WTC11 (cell line): ENCODE measurements at regions not wholly inside any gene's neighbourhood (a gene's known extent, or its start where the extent isn't known, plus 50 kb on each side); places are given as distances from the start of the nearest gene placed in this dataset.

Experiments
- ATAC-seq: fragments of 200-7000 bp; cut with Tn5 transposase; 2 replicates; pipeline ENCODE4 v1.10.0; 2021; ENCODE audit warnings: mild to moderate bottlenecking, moderate library complexity
- CTCF ChIA-PET: fragments of 300-600 bp; sonication (Branson Sonifier 250); formaldehyde crosslinking; loops from one replicate; lab custom pipeline; 2021; ENCODE audit warnings: antibody characterized with exemption; lab: Charles Lee
- POLR2A ChIA-PET: fragments of 350-600 bp; sonication (Branson Sonifier 250); formaldehyde crosslinking; loops from one replicate; lab custom pipeline; 2021; ENCODE audit warnings: antibody characterized with exemption; lab: Charles Lee
- DNase-seq: peaks from one replicate; pipeline ENCODE4 v3.0.0; 2021; ENCODE audit warnings: low spot score
- H3K27ac Mint-ChIP-seq: 2 replicates; pipeline ENCODE4 v1.8.0; 2021; ENCODE audit warnings: mixed read lengths
- H3K27me3 Mint-ChIP-seq: 2 replicates; pipeline ENCODE4 v1.8.0; 2021; ENCODE audit warnings: low read depth, mild to moderate bottlenecking, moderate library complexity, mixed read lengths
- H3K36me3 Mint-ChIP-seq: 2 replicates; pipeline ENCODE4 v1.8.0; 2021; ENCODE audit warnings: mixed read lengths
- H3K4me1 Mint-ChIP-seq: 2 replicates; pipeline ENCODE4 v1.8.0; 2022; ENCODE audit warnings: mixed read lengths
- H3K4me3 Mint-ChIP-seq: 2 replicates; pipeline ENCODE4 v1.8.0; 2021; ENCODE audit warnings: mild to moderate bottlenecking, moderate library complexity, mixed read lengths
- H3K9me3 Mint-ChIP-seq: 2 replicates; pipeline ENCODE4 v1.8.0; 2021; ENCODE audit warnings: mixed read lengths
- CREB1 ChIP-seq: sonication (generic); formaldehyde crosslinking; IDR thresholded peaks from 2 replicates; pipeline ENCODE4 v1.8.0; 2023; ENCODE audit warnings: mild to moderate bottlenecking, missing genetic modification reagents
- FOXK1 ChIP-seq: sonication (generic); formaldehyde crosslinking; IDR thresholded peaks from 2 replicates; pipeline ENCODE4 v1.8.0; 2022; ENCODE audit warnings: mild to moderate bottlenecking, moderate library complexity, missing genetic modification reagents
- FOXP1 ChIP-seq: sonication (generic); formaldehyde crosslinking; IDR thresholded peaks from 2 replicates; pipeline ENCODE4 v1.8.0; 2022; ENCODE audit warnings: missing genetic modification reagents, mild to moderate bottlenecking, moderate library complexity, borderline replicate concordance
- GTF2I ChIP-seq: fragments of 250-450 bp; sonication (Bioruptor Pico); conservative IDR thresholded peaks from 2 replicates; pipeline ENCODE4 v1.4.0; 2021; ENCODE audit warnings: mild to moderate bottlenecking
- HMGA2 ChIP-seq: fragments of 250-450 bp; sonication (Bioruptor Pico); IDR thresholded peaks from 2 replicates; pipeline ENCODE4 v1.4.0; 2021; ENCODE audit warnings: mild to moderate bottlenecking, moderate library complexity
- IRF2 ChIP-seq: sonication (generic); formaldehyde crosslinking; IDR thresholded peaks from 2 replicates; pipeline ENCODE4 v1.8.0; 2022; ENCODE audit warnings: low read depth, missing genetic modification reagents, borderline replicate concordance
- KAT7 ChIP-seq: sonication (generic); formaldehyde crosslinking; IDR thresholded peaks from 2 replicates; pipeline ENCODE4 v1.8.1; 2023; ENCODE audit warnings: missing genetic modification reagents, mild to moderate bottlenecking, borderline replicate concordance
- NFATC4 ChIP-seq: fragments of 250-450 bp; sonication (Bioruptor Pico); IDR thresholded peaks from 2 replicates; pipeline ENCODE4 v1.9.0; 2021; ENCODE audit warnings: mild to moderate bottlenecking
- RELA ChIP-seq: sonication (generic); formaldehyde crosslinking; IDR thresholded peaks from 2 replicates; pipeline ENCODE4 v1.8.1; 2022; ENCODE audit warnings: missing genetic modification reagents, mild to moderate bottlenecking, borderline replicate concordance
- RORB ChIP-seq: fragments of 250-450 bp; sonication (Bioruptor Pico); IDR thresholded peaks from 2 replicates; pipeline ENCODE4 v1.9.0; 2021; ENCODE audit warnings: mild to moderate bottlenecking
- TEAD1 ChIP-seq: sonication (generic); formaldehyde crosslinking; IDR thresholded peaks from 2 replicates; pipeline ENCODE4 v1.8.0; 2022; ENCODE audit warnings: mild to moderate bottlenecking, missing genetic modification reagents
- ZBTB21 ChIP-seq: sonication (generic); formaldehyde crosslinking; IDR thresholded peaks from 2 replicates; pipeline ENCODE4 v1.8.1; 2023; ENCODE audit warnings: mild to moderate bottlenecking, missing genetic modification reagents, borderline replicate concordance
- ZNF121 ChIP-seq: sonication (generic); formaldehyde crosslinking; IDR thresholded peaks from 2 replicates; pipeline ENCODE4 v1.8.0; 2023; ENCODE audit warnings: missing genetic modification reagents
- ZNF138 ChIP-seq: sonication (generic); formaldehyde crosslinking; conservative IDR thresholded peaks from 2 replicates; pipeline ENCODE4 v1.8.1; 2022; ENCODE audit warnings: mild to moderate bottlenecking, moderate library complexity, missing genetic modification reagents
- ZNF219 ChIP-seq: sonication (generic); formaldehyde crosslinking; IDR thresholded peaks from 2 replicates; pipeline ENCODE4 v1.8.0; 2023; ENCODE audit warnings: missing genetic modification reagents, mild to moderate bottlenecking, borderline replicate concordance
- ZNF232 ChIP-seq: sonication (generic); formaldehyde crosslinking; IDR thresholded peaks from 2 replicates; pipeline ENCODE4 v1.8.0; 2022; ENCODE audit warnings: mild to moderate bottlenecking, missing genetic modification reagents
- ZNF317 ChIP-seq: sonication (generic); formaldehyde crosslinking; IDR thresholded peaks from 2 replicates; pipeline ENCODE4 v1.8.1; 2023; ENCODE audit warnings: low read depth, mild to moderate bottlenecking, moderate library complexity, missing genetic modification reagents, borderline replicate concordance
- ZNF416 ChIP-seq: fragments of 250-450 bp; sonication (Bioruptor Pico); IDR thresholded peaks from 2 replicates; pipeline ENCODE4 v1.9.0; 2021; ENCODE audit warnings: mild to moderate bottlenecking, inconsistent platforms
- ZNF423 ChIP-seq: fragments of 250-450 bp; sonication (Bioruptor Pico); IDR thresholded peaks from 2 replicates; pipeline ENCODE4 v2.1.2; 2022; ENCODE audit warnings: mild to moderate bottlenecking, moderate library complexity
- TF ChIP-seq, protein P1 (sequence below): sonication (generic); formaldehyde crosslinking; IDR thresholded peaks from 2 replicates; pipeline ENCODE4 v1.8.1; 2023; ENCODE audit warnings: mild to moderate bottlenecking, missing genetic modification reagents, moderate library complexity
- TF ChIP-seq, protein P2 (sequence below): sonication (generic); formaldehyde crosslinking; IDR thresholded peaks from 2 replicates; pipeline ENCODE4 v1.8.0; 2023; ENCODE audit warnings: mild to moderate bottlenecking, missing genetic modification reagents
- TF ChIP-seq, protein P3 (sequence below): sonication (generic); formaldehyde crosslinking; IDR thresholded peaks from 2 replicates; pipeline ENCODE4 v1.8.1; 2022; ENCODE audit warnings: low read depth, missing genetic modification reagents, borderline replicate concordance
- TF ChIP-seq, protein P4 (sequence below): sonication (generic); formaldehyde crosslinking; IDR thresholded peaks from 2 replicates; pipeline ENCODE4 v1.8.1; 2023; ENCODE audit warnings: mild to moderate bottlenecking, missing genetic modification reagents
- TF ChIP-seq, protein P5 (sequence below): sonication (generic); formaldehyde crosslinking; conservative IDR thresholded peaks from 2 replicates; pipeline ENCODE4 v1.8.1; 2023; ENCODE audit warnings: mild to moderate bottlenecking, low read depth, missing genetic modification reagents, moderate library complexity

DNA sequence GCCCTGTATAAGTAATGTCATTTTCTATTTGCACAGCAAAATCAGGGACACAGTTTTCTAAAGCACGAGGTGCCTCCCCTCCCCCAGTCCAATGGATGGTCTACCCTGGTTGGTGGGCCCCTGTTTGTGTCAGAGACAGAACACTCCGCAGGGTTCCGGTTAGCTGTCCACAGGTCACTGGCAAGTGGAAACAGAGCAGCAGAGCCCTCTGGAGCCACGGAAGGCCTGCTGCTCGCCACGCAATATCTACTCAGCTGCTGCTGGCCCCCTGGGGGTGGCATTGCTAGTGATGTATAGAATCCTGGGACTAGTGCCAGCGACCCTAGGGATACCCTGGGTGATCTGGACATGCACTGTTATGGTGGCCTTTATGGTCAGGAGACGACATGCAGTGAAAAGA lies 50.4 kb downstream of the RIN2 start:
- peaks cover 6% of the 10 kb centered on the region for H3K9me3 Mint-ChIP-seq
- TF ChIP-seq, protein P1, sequence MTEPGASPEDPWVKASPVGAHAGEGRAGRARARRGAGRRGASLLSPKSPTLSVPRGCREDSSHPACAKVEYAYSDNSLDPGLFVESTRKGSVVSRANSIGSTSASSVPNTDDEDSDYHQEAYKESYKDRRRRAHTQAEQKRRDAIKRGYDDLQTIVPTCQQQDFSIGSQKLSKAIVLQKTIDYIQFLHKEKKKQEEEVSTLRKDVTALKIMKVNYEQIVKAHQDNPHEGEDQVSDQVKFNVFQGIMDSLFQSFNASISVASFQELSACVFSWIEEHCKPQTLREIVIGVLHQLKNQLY (CRISPR knock-in tag) = no peak
- no peak overlapping the region for H3K4me3 Mint-ChIP-seq
- H3K27me3 Mint-ChIP-seq = no peaks in the 10 kb centered on the region
- no peak for ATAC-seq
- H3K36me3 Mint-ChIP-seq = no peaks in the 10 kb centered on the region
- no peaks in the 10 kb centered on the region for H3K4me1 Mint-ChIP-seq
- no peak for DNase-seq
- ChIA-PET CTCF (interaction anchor here (1.3 kb wide), 1 partner anchor 20 kb away, joined by 4 read pairs; no protein-coding TSS in a partner anchor), POLR2A (no interaction called here)
- H3K27ac Mint-ChIP-seq = no peak overlapping the region

DNA sequence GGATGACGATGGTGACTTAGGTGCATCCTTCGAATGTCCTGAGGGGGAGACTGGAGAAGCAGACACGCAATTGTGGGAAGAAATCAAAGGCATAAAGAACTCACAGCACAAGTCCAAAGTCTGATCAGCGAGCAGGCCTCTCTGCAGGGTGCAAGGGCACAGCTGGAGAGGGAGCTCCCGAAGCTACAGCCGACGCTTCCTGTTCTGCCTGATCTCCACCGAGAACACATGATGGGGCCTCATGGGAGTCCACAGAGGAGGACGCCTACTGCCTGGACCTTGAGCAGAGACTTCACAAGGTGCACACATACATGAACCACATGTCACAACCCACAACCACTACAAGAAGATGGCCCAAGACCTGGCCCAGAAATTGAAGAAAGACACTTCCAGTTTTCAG lies 51.4 kb downstream of the RIN2 start:
- TF ChIP-seq ZBTB21 (no peak), ZNF416 (CRISPR knock-in tag) (no peak), ZNF232 (no peak), ZNF219 (CRISPR knock-in tag) (no peak), CREB1 (no peak), FOXP1 (no peak), NFATC4 (CRISPR knock-in tag) (no peak), HMGA2 (CRISPR knock-in tag) (no peak), RELA (CRISPR knock-in tag) (no peak), RORB (CRISPR knock-in tag) (no peak), ZNF423 (no peak)
- POLR2A ChIA-PET = no interaction called here
- no peaks in the 10 kb centered on the region for H3K36me3 Mint-ChIP-seq
- ATAC-seq (no peak), DNase-seq (no peak)
- H3K4me1 Mint-ChIP-seq = no peaks in the 10 kb centered on the region
- H3K9me3 Mint-ChIP-seq = peaks cover 6% of the 10 kb centered on the region
- no peak overlapping the region for H3K4me3 Mint-ChIP-seq
- no peaks in the 10 kb centered on the region for H3K27me3 Mint-ChIP-seq
- H3K27ac Mint-ChIP-seq = no peak overlapping the region
- CTCF ChIA-PET = no interaction called here

DNA sequence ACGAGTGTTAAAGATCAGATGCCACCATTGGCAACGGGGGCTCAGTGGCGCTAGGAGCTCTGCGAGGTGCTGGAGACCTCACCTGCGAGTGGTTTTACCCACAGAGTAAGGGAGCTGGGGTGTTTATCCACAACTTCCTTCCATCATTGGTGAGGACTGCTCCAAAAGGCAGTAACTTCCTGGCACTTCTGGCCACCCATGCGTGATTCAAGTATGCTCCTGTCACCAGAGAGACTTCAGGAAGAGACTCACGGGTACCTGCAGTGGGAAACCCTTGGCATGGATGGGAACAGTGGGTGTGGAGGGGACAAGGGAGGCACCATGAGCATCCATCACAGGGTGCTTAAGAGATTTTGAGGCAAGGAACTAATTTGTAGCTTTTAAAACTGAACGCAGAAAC lies 53.2 kb downstream of the RIN2 start:
- CTCF ChIA-PET = no interaction called here
- Mint-ChIP-seq H3K4me1 (no peaks in the 10 kb centered on the region), H3K27ac (no peak overlapping the region), H3K9me3 (peaks cover 4% of the 10 kb centered on the region; the same call in 1 of the 2 replicates), H3K36me3 (no peaks in the 10 kb centered on the region), H3K4me3 (no peak overlapping the region), H3K27me3 (no peaks in the 10 kb centered on the region)
- no peak for DNase-seq
- no peak for ATAC-seq
- POLR2A ChIA-PET = no interaction called here
- no peak for TF ChIP-seq ZNF138 (CRISPR knock-in tag)
- TF ChIP-seq, protein P1 (CRISPR knock-in tag) = no peak
- no peak for TF ChIP-seq FOXK1 (CRISPR knock-in tag)
- no peak for TF ChIP-seq GTF2I (CRISPR knock-in tag)
- TF ChIP-seq, protein P2, sequence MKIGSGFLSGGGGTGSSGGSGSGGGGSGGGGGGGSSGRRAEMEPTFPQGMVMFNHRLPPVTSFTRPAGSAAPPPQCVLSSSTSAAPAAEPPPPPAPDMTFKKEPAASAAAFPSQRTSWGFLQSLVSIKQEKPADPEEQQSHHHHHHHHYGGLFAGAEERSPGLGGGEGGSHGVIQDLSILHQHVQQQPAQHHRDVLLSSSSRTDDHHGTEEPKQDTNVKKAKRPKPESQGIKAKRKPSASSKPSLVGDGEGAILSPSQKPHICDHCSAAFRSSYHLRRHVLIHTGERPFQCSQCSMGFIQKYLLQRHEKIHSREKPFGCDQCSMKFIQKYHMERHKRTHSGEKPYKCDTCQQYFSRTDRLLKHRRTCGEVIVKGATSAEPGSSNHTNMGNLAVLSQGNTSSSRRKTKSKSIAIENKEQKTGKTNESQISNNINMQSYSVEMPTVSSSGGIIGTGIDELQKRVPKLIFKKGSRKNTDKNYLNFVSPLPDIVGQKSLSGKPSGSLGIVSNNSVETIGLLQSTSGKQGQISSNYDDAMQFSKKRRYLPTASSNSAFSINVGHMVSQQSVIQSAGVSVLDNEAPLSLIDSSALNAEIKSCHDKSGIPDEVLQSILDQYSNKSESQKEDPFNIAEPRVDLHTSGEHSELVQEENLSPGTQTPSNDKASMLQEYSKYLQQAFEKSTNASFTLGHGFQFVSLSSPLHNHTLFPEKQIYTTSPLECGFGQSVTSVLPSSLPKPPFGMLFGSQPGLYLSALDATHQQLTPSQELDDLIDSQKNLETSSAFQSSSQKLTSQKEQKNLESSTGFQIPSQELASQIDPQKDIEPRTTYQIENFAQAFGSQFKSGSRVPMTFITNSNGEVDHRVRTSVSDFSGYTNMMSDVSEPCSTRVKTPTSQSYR = no peak
- no peak for TF ChIP-seq ZNF219 (CRISPR knock-in tag)
- TF ChIP-seq, protein P3, sequence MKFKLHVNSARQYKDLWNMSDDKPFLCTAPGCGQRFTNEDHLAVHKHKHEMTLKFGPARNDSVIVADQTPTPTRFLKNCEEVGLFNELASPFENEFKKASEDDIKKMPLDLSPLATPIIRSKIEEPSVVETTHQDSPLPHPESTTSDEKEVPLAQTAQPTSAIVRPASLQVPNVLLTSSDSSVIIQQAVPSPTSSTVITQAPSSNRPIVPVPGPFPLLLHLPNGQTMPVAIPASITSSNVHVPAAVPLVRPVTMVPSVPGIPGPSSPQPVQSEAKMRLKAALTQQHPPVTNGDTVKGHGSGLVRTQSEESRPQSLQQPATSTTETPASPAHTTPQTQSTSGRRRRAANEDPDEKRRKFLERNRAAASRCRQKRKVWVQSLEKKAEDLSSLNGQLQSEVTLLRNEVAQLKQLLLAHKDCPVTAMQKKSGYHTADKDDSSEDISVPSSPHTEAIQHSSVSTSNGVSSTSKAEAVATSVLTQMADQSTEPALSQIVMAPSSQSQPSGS (CRISPR knock-in tag) = no peak
- no peak for TF ChIP-seq ZNF317 (CRISPR knock-in tag)
- no peak for TF ChIP-seq FOXP1
- TF ChIP-seq IRF2 = no peak
- no peak for TF ChIP-seq CREB1
- no peak for TF ChIP-seq ZNF121 (CRISPR knock-in tag)
- no peak for TF ChIP-seq TEAD1 (CRISPR knock-in tag)
- TF ChIP-seq, protein P4, sequence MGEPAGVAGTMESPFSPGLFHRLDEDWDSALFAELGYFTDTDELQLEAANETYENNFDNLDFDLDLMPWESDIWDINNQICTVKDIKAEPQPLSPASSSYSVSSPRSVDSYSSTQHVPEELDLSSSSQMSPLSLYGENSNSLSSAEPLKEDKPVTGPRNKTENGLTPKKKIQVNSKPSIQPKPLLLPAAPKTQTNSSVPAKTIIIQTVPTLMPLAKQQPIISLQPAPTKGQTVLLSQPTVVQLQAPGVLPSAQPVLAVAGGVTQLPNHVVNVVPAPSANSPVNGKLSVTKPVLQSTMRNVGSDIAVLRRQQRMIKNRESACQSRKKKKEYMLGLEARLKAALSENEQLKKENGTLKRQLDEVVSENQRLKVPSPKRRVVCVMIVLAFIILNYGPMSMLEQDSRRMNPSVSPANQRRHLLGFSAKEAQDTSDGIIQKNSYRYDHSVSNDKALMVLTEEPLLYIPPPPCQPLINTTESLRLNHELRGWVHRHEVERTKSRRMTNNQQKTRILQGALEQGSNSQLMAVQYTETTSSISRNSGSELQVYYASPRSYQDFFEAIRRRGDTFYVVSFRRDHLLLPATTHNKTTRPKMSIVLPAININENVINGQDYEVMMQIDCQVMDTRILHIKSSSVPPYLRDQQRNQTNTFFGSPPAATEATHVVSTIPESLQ = no peak
- TF ChIP-seq, protein P5, sequence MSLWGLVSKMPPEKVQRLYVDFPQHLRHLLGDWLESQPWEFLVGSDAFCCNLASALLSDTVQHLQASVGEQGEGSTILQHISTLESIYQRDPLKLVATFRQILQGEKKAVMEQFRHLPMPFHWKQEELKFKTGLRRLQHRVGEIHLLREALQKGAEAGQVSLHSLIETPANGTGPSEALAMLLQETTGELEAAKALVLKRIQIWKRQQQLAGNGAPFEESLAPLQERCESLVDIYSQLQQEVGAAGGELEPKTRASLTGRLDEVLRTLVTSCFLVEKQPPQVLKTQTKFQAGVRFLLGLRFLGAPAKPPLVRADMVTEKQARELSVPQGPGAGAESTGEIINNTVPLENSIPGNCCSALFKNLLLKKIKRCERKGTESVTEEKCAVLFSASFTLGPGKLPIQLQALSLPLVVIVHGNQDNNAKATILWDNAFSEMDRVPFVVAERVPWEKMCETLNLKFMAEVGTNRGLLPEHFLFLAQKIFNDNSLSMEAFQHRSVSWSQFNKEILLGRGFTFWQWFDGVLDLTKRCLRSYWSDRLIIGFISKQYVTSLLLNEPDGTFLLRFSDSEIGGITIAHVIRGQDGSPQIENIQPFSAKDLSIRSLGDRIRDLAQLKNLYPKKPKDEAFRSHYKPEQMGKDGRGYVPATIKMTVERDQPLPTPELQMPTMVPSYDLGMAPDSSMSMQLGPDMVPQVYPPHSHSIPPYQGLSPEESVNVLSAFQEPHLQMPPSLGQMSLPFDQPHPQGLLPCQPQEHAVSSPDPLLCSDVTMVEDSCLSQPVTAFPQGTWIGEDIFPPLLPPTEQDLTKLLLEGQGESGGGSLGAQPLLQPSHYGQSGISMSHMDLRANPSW (CRISPR knock-in tag) = no peak
- no peak for TF ChIP-seq KAT7 (CRISPR knock-in tag)
